IgD-negative memory B cell (primary cell): ENCODE measurements at regions not wholly inside any gene's neighbourhood (a gene's known extent, or its start where the extent isn't known, plus 50 kb on each side); places are given as distances from the start of the nearest gene placed in this dataset.
A peak's percentile ranks its signal among the peaks of the same experiment; 100 is the strongest.

ENCODE experiments used
- H3K27ac Mint-ChIP-seq, 3 donors: one replicate each; pipeline ENCODE4 v1.8.0; 2020 to 2022; ENCODE audit warnings: mild to moderate bottlenecking in 3 of 3, mixed read lengths in 3 of 3, moderate library complexity in 1 of 3
- H3K27me3 Mint-ChIP-seq: one replicate; pipeline ENCODE4 v1.8.0; 2021; ENCODE audit warnings: mixed read lengths
- H3K36me3 Mint-ChIP-seq: one replicate; pipeline ENCODE4 v1.8.0; 2020; ENCODE audit warnings: mild to moderate bottlenecking, mixed read lengths
- H3K4me1 Mint-ChIP-seq, 3 donors: one replicate each; pipeline ENCODE4 v1.8.0; 2020 to 2022; ENCODE audit warnings: mixed read lengths in 3 of 3, mild to moderate bottlenecking in 1 of 3
- H3K4me3 Mint-ChIP-seq, 4 donors: one replicate each; pipeline ENCODE4 v1.8.0; 2020 to 2022; ENCODE audit warnings: mild to moderate bottlenecking in 4 of 4, mixed read lengths in 4 of 4, moderate library complexity in 3 of 4
- H3K9me3 Mint-ChIP-seq, 3 donors: one replicate each; pipeline ENCODE4 v1.8.0; 2020 to 2021; ENCODE audit warnings: mixed read lengths in 3 of 3, mild to moderate bottlenecking in 1 of 3

- no peak overlapping the region for H3K27ac Mint-ChIP-seq
- H3K9me3 Mint-ChIP-seq = no peaks in the 10 kb centered on the region
- H3K27me3 Mint-ChIP-seq = peaks cover 3% of the 10 kb centered on the region
- H3K4me1 Mint-ChIP-seq = no peaks in the 10 kb centered on the region
- peak overlapping the region in 1 of 4 donors; percentile 28 for H3K4me3 Mint-ChIP-seq
- H3K36me3 Mint-ChIP-seq = no peaks in the 10 kb centered on the region
These were observed 52.8 kb upstream of the SLC44A1 start for GRCh38 chr9:105191508-105192121.

DNA sequence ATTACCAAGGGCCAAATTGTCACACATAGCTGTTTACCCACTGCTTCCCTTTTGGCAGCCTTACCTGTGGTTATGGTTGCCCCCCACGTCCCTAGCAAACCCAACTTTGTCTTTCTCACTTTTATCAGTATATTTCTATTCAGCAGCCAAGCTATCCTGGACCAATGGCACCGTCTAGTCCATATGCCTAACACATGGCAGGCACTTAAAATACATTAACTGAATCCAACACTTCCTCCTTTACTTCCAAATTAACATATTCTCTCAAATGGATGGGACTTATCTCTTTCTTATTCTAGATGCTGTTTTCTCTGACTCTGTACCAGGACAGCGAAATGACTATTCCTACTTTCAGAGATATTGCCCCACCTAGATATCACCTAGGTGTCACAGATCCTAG, 50.9 kb upstream of the SLC44A1 start:
- no peak overlapping the region for H3K27ac Mint-ChIP-seq
- no peaks in the 10 kb centered on the region for H3K36me3 Mint-ChIP-seq
- peaks cover 3% of the 10 kb centered on the region for H3K27me3 Mint-ChIP-seq

DNA sequence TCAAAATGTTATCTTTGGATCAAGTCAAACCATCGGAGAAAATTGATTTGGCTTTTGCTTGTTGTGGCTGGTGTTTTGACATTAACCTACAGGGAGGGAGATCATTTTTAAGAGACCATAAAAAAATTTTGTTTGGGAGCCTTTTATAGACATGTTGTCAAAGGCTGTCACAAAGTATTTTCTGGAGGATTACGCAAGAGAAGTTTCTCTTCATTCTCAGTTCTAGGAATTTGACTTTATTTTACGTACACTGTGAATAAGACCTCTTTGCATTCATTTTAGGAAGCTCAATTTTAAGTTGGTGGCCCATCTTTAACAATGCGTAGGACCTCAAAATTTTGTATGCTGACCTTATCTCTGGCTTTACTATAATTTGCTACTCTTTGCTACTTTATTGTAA, 50.2 kb upstream of the SLC44A1 start:
- peaks cover 3% of the 10 kb centered on the region for H3K27me3 Mint-ChIP-seq
- H3K36me3 Mint-ChIP-seq = no peaks in the 10 kb centered on the region
- H3K27ac Mint-ChIP-seq = no peak overlapping the region
- no peaks in the 10 kb centered on the region for H3K9me3 Mint-ChIP-seq
- H3K4me3 Mint-ChIP-seq = no peak overlapping the region
- no peaks in the 10 kb centered on the region for H3K4me1 Mint-ChIP-seq

More for the DNA sequence above, 50.9 kb upstream of the SLC44A1 start:
- Mint-ChIP-seq H3K4me1 (no peaks in the 10 kb centered on the region), H3K4me3 (no peak overlapping the region), H3K9me3 (no peaks in the 10 kb centered on the region)
